CMK (cell line): ENCODE measurements at regions not wholly inside any gene's neighbourhood (a gene's known extent, or its start where the extent isn't known, plus 50 kb on each side); places are given as distances from the start of the nearest gene placed in this dataset.
"Not testable (repeated sequence)": the region's sequence is repeated elsewhere in the genome, so short reads cannot be mapped to it uniquely, and the experiment has no call there.

ENCODE experiments used
- DNase-seq: peaks from one replicate; pipeline ENCODE4 v3.0.0-alpha.2; 2010; ENCODE audit warnings: low read depth

DNA sequence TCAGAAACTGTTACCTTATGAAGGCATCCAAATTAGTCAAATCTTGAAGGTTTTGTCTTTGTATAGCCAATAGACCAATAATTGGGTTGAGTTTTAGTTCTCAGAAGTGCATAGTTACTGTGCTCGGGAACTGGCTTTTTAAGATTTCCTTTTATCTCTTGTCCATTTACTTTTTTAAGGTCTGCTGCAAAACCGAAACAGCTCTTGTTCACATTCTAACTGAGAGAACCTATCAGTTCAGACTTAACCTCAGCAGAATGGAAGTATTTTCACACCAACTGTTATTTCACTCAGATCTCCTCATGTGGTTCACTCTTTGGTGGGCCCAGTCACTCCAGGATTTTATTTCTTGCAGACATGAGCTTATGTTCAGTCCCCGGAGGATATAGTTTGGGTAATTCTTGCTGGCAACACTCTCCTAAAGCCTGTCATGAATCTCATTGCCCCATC lies 55.5 kb downstream of the TPBG start:
- DNase-seq = no peak

GRCh38 chr6:82419859-82420258 lies 56.2 kb downstream of the TPBG start:
- no peak for DNase-seq

GRCh38 chr6:82430611-82431010 lies 67.0 kb downstream of the TPBG start:
- no peak for DNase-seq

DNA sequence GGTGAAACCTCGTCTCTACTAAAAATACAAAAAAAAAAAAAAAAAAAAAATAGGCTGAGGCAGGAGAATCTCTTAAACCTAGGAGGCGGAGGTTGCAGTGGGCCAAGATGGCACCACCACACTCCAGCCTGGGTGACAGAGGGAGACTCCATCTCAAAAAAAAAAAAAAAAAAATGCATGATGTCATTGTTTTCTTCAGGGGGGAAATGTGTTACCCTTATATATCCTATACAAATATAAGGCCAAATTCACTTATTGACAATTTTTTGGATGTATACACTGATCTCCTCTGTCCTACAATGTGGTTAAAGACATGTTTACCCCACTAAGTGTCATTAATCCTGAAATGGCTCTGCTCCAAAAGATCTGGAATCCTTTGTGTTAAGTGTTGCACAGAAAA lies 73.1 kb downstream of the TPBG start:
- DNase-seq = no peak

DNA sequence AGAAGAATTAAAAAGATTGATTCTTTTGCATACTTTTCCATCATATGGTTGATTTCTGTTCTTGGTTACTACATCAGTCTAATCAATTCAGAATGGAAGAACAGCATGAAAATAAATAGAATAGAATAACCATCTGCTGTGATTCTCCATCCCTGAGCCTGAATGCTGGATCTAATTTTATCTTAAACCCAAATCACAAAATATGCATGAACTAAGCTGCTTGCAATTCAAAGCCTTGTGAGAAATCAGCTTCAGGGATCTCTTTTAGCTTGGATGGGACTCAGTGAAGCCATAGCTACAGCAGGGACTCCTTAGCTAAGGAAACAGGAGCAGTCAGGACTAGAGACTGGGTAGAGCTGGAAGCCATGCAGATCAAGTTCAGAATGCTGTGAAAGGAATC lies 74.1 kb downstream of the TPBG start:
- DNase-seq = no peak

DNA sequence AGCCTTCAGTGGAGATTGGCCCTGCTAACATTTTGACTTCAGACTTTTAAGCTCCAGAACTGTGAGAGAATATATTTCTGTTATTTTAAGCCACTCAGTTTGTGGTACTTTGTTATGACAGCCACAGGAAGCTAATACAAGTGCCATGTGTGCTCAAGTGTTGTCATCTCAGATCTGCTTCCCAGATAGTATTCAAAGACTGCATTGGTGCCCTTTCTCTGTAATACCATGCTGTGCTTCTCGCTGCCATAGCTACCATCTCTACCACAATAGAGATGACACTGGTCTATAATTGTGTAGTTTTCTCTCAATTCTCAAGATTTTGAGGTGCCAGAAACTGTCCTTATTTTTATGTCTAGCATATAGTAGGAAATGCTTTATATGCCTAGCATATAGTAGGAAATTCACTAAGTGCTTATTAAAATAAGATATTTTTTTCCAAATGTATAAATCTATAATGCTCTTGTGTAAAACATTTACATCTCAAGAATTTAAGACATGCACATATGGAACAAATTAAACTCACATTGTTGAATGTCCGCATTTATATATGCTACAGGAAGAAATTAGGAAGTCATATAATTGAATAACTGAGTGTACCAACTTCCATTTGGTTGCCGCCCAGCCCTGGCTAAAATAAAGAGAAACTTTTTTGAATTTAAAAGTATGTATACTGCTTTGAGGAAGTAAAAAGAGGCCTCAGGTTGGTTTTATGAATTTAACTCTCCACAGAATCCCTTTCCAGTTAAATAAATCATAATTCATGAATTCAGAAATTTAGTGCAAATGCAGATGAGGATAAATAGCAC lies 77.6 kb downstream of the TPBG start:
- DNase-seq = no peak

GRCh38 chr6:82442061-82442719 lies 78.6 kb downstream of the TPBG start:
- no peak for DNase-seq

DNA sequence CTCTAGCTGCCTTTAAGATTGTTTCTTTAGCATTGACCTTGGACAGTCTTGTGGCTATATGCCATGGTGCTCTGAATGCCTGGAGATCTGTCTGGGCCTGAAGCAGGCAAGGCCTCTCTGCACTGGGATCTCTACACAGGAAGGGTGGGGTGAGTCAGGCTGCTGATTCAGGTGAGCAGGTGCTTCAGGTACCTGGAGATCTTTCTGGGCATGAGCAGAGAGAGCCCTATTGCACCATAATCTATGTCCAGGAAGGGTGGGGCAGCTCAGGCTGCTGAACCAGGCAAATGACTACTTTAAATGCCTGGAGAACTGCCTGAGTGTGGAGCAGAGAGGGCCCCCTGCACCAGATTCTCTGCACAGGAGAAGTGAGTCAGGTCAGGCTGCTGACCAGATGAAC lies 94.5 kb downstream of the TPBG start:
- no peak for DNase-seq

DNA sequence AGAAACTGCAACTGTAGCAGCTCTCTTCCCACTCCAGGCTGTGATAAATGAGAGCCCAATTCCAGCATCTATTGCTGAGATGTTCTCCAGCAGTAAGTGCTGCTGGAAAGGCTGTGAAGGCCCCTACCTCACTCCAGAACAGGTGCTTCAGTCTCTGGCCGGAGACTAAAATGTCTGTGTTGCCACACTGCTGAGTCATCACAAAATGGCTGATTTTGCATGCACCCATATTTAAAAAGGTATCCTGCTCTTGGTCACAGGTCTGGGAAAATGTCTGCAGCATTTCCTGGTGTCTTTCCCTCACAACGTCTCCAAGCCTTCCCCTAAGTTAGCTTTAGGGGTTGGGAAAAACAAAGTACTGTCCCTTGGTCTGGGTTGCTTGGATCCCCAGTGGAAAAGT lies 95.1 kb downstream of the TPBG start:
- DNase-seq = no peak

GRCh38 chr6:82461536-82461935 lies 97.9 kb downstream of the TPBG start:
- DNase-seq = no peak

DNA sequence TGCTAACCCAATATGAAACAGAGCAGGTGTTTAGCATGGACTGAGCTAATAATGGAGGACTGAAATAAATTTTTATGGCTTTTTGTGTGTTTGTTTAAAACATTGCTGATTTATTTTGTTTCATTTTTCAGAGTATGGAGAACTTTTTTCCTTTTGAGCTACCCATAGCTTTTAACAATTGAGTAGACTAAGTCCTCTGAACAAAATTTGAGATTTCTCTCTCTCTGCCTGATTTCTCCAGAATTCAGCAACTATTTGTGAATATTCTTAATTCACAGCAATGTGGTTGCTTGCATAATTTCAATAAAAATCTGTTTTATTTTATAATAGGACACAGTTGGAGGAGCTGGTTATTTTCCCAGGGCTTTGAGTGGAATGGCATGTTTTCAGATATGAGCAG lies 103.7 kb downstream of the TPBG start:
- DNase-seq = no peak

DNA sequence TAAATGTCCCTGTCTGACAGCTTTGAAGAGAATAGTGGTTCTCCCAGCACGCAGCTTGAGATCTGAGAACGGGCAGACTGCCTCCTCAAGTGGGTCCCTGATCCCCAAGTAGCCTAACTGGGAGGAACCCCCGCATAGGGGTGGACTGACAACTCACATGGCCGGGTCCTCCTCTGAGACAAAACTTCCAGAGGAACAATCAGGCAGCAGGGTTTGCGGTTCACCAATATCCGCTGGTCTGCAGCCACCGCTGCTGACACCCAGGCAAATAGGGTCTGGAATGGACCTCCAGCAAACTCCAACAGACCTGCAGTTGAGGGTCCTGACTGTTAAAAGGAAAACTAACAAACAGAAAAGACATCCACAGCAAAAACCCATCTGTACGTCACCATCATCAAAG lies 106.5 kb downstream of the TPBG start:
- not testable (repeated sequence) for DNase-seq

DNA sequence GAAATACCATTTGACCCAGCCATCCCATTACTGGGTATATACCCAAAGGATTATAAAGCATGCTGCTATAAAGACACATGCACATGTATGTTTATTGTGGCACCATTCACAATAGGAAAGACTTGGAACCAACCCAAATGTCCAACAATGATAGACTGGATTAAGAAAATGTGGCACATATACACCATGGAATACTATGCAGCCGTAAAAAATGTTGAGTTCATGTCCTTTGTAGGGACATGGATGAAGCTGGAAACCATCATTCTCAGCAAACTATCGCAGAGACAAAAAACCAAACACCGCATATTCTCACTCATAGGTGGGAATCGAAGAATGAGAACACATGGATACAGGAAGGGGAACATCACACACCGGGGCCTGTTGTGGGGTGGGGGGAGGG lies 111.5 kb downstream of the TPBG start:
- not testable (repeated sequence) for DNase-seq

GRCh38 chr6:82484001-82484400 lies 120.4 kb downstream of the TPBG start:
- DNase-seq = no peak

DNA sequence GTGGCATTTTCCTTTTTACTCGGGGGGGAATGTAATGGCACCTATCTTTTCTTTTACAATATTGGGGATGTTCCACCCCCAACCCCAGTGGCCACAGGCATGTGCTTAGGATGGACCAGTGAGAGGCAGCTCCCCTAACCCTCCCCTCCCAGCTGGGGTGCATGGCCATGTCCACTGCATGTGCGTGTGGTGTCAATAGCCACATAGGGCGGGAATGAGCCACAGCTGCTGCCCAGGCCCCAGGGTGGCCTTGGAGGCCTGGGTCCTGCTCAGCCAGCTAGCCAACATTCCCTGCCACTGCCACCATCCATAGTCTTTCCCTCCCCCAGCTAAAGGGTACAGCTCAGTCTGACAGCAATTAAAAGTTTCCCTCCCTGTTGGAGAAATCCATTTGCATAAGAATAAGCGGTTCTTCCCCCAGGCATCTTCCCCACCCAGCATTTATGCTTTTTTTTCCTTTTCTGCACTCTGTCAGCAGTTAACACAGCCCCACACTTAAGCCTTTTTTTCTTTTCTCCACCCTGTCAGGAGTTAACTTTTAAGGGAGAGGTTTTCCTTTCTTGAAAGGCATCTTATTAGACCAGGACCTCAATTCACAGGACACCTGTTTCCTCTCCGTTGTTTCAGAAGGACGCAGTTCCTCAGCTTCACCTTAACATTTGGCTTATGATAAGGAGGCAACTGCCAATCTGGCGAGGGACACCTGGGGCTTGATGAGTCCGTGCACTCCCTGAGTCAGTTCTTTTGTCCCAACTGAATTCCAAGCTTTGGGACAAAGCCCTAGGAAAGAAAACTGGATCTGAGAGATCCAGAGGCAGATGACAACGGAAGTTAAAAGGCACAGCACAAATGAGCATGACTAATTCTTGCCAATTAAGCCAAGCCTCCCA lies 121.4 kb downstream of the TPBG start:
- no peak for DNase-seq

- DNase-seq = no peak
These were observed 124.3 kb downstream of the TPBG start for GRCh38 chr6:82487895-82488294.

GRCh38 chr6:82488403-82488802 lies 124.8 kb downstream of the TPBG start:
- DNase-seq = no peak

- no peak for DNase-seq
These were observed 128.5 kb downstream of the TPBG start for GRCh38 chr6:82492134-82492533.

GRCh38 chr6:82493467-82493866 lies 129.8 kb downstream of the TPBG start:
- DNase-seq = no peak

DNA sequence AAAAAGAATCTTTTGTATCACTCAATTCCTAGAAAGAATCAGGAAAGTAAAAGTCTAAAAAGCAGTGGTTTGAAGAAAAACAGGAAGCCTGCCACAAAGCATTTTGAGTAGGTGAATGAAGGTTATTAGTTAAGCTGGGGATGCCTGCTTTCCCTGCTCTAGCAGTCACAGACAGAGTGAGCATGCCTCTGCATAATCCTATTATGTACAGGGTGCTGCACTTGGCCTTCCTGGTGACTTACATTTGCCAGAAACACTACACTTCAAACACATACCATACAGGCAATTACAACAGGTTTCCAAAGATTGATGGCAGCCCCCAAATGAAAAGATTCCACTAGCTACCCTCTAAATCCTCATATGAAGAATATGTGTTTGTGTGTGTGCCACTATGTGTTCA lies 130.8 kb downstream of the TPBG start:
- DNase-seq = no peak

DNA sequence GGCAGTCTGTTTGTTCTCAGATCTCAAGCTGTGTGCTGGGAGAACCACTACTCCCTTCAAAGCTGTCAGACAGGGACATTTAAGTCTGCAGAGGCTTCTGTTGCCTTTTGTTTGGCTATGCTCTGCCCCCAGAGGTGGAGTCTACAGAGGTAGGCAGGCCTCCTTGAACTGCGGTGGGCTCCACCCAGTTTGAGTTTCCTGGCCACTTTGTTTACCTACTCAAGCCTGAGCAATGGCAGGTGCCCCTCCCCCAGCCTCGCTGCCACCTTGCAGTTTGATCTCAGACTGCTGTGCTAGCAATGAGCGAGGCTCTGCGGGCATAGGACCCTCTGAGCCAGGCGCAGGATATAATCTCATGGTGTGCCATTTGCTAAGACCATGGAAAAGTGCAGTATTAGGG lies 138.3 kb downstream of the TPBG start:
- DNase-seq = not testable (repeated sequence)

- DNase-seq = no peak
These were observed 142.9 kb downstream of the TPBG start for GRCh38 chr6:82506526-82506925.

GRCh38 chr6:82507112-82507511 lies 143.5 kb downstream of the TPBG start:
- no peak for DNase-seq
